ENCODE measurements at regions not wholly inside any gene's neighbourhood (a gene's known extent, or its start where the extent isn't known, plus 50 kb on each side); places are given as distances from the start of the nearest gene placed in this dataset.

DNA sequence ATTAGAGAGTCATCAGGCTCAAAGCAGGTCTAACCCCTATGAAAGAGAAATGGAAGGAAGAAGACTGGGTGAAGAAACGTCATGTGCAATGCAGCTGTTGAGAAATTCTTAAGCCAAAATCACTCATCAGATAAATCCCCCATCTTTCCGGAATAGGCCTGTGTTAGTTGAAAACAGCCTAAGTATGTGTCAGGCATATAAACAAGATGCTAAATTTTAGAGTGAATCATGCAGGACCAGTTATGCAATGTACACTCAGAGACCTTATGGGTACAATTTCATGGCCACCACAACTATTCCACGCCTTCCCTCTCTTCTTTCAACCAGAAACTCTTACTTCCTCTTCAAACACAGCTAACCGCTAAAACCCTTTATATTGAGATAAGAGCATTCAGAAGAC is 717.7 kb upstream of the ATXN8OS start (continued):
- TF ChIP-seq, protein P1, sequence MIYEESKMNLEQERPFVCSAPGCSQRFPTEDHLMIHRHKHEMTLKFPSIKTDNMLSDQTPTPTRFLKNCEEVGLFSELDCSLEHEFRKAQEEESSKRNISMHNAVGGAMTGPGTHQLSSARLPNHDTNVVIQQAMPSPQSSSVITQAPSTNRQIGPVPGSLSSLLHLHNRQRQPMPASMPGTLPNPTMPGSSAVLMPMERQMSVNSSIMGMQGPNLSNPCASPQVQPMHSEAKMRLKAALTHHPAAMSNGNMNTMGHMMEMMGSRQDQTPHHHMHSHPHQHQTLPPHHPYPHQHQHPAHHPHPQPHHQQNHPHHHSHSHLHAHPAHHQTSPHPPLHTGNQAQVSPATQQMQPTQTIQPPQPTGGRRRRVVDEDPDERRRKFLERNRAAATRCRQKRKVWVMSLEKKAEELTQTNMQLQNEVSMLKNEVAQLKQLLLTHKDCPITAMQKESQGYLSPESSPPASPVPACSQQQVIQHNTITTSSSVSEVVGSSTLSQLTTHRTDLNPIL (CRISPR knock-in tag; IDR thresholded peaks at IDR 0.05), result no peak
- TF ChIP-seq DIDO1 (tag; IDR thresholded peaks at IDR 0.05; ENCODE audit: low read depth), result no peak
- no peak for TF ChIP-seq ZNF217 (CRISPR knock-in tag; IDR thresholded peaks at IDR 0.05)
- no peak for TF ChIP-seq MAZ (CRISPR knock-in tag; conservative IDR thresholded peaks at IDR 0.05 in 1 of 2, IDR thresholded peaks at IDR 0.05 in 1 of 2)
- TF ChIP-seq, protein P2, sequence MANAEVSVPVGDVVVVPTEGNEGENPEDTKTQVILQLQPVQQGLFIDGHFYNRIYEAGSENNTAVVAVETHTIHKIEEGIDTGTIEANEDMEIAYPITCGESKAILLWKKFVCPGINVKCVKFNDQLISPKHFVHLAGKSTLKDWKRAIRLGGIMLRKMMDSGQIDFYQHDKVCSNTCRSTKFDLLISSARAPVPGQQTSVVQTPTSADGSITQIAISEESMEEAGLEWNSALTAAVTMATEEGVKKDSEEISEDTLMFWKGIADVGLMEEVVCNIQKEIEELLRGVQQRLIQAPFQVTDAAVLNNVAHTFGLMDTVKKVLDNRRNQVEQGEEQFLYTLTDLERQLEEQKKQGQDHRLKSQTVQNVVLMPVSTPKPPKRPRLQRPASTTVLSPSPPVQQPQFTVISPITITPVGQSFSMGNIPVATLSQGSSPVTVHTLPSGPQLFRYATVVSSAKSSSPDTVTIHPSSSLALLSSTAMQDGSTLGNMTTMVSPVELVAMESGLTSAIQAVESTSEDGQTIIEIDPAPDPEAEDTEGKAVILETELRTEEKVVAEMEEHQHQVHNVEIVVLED (CRISPR knock-in tag; IDR thresholded peaks at IDR 0.05), result no peak
- no peak for TF ChIP-seq SMAD1 (IDR thresholded peaks at IDR 0.05; ENCODE audit: low read depth, low read length, partially characterized antibody)
- TF ChIP-seq, protein P3, sequence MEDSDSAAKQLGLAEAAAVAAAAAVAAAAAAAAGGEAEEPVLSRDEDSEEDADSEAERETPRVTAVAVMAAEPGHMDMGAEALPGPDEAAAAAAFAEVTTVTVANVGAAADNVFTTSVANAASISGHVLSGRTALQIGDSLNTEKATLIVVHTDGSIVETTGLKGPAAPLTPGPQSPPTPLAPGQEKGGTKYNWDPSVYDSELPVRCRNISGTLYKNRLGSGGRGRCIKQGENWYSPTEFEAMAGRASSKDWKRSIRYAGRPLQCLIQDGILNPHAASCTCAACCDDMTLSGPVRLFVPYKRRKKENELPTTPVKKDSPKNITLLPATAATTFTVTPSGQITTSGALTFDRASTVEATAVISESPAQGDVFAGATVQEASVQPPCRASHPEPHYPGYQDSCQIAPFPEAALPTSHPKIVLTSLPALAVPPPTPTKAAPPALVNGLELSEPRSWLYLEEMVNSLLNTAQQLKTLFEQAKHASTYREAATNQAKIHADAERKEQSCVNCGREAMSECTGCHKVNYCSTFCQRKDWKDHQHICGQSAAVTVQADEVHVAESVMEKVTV (CRISPR knock-in tag; IDR thresholded peaks at IDR 0.05), result no peak
- TF ChIP-seq PTTG1 (tag; IDR thresholded peaks at IDR 0.05; ENCODE audit: low read depth), result no peak
- TF ChIP-seq ZNF121 (CRISPR knock-in tag; conservative IDR thresholded peaks at IDR 0.05), result no peak
- TF ChIP-seq CC2D1A (IDR thresholded peaks at IDR 0.05), result no peak

All from K562 (cell line).